IMR-90 (cell line): ENCODE measurements at regions not wholly inside any gene's neighbourhood (a gene's known extent, or its start where the extent isn't known, plus 50 kb on each side); places are given as distances from the start of the nearest gene placed in this dataset.

Experiments used
- BHLHE40 ChIP-seq: fragments of 150-350 bp; IDR thresholded peaks from 2 replicates; pipeline ENCODE4 v1.6.1; 2016; ENCODE audit warnings: mild to moderate bottlenecking, low read depth, low read length
- CEBPB ChIP-seq: IDR thresholded peaks from 2 replicates; pipeline ENCODE4 v1.6.1; 2012; ENCODE audit warnings: low read depth, low read length, improper control_type of control experiment
- MAFK ChIP-seq: IDR thresholded peaks from 2 replicates; pipeline ENCODE4 v1.6.1; 2012; ENCODE audit warnings: low read depth, low read length, improper control_type of control experiment
- MAZ ChIP-seq: IDR thresholded peaks from 2 replicates; pipeline ENCODE4 v1.6.1; 2012; ENCODE audit warnings: low read depth, mild to moderate bottlenecking, low read length, improper control_type of control experiment, moderate library complexity, borderline replicate concordance
- NFE2L2 ChIP-seq: fragments of 150-350 bp; IDR thresholded peaks from 2 replicates; pipeline ENCODE4 v1.6.1; 2016; ENCODE audit warnings: low read depth, mild to moderate bottlenecking, low read length
- POLR2A ChIP-seq: IDR thresholded peaks from 2 replicates; pipeline ENCODE4 v1.6.1; 2012; ENCODE audit warnings: mild to moderate bottlenecking, low read depth, low read length
- RFX5 ChIP-seq: IDR thresholded peaks from 2 replicates; pipeline ENCODE4 v1.8.0; 2012; ENCODE audit warnings: low read depth, mild to moderate bottlenecking, low read length, moderate library complexity
- SMC3 ChIP-seq: fragments of 150-350 bp; IDR thresholded peaks from 2 replicates; pipeline ENCODE4 v1.6.1; 2016; ENCODE audit warnings: low read depth, mild to moderate bottlenecking, antibody characterized with exemption, low read length, moderate library complexity
- TF ChIP-seq, protein P1 (sequence below): conservative IDR thresholded peaks from 2 replicates; pipeline ENCODE4 v1.5.1; 2012; ENCODE audit warnings: mild to moderate bottlenecking, low read depth, low read length, improper control_type of control experiment
- TF ChIP-seq, protein P2 (sequence below): fragments of 150-350 bp; IDR thresholded peaks from 2 replicates; pipeline ENCODE4 v1.6.1; 2017; ENCODE audit warnings: mild to moderate bottlenecking, antibody characterized with exemption, low read length, low read depth

DNA sequence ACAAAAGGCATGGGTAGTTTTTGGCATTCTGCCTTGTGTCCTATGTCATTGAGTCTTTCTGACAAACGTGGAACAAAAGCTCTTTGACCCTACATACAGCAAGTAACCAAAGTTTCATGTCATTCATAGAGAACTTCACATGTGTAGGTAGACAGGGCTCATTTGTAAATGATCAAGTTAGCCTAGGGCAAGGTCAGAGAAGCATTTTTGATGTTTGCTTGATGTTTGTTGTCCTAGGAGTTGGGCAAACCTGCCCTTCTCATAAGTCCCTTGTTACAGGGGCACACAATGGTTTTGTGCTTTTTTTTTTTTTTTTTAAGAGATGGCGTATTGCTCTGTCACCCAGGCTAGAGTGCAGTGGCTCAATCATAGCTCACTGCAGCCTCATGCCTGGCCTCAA, 83.3 kb upstream of the FAM136A start:
- no peak for TF ChIP-seq MAFK
- no peak for TF ChIP-seq RFX5
- TF ChIP-seq BHLHE40, result no peak
- no peak for TF ChIP-seq SMC3
- TF ChIP-seq, protein P1, sequence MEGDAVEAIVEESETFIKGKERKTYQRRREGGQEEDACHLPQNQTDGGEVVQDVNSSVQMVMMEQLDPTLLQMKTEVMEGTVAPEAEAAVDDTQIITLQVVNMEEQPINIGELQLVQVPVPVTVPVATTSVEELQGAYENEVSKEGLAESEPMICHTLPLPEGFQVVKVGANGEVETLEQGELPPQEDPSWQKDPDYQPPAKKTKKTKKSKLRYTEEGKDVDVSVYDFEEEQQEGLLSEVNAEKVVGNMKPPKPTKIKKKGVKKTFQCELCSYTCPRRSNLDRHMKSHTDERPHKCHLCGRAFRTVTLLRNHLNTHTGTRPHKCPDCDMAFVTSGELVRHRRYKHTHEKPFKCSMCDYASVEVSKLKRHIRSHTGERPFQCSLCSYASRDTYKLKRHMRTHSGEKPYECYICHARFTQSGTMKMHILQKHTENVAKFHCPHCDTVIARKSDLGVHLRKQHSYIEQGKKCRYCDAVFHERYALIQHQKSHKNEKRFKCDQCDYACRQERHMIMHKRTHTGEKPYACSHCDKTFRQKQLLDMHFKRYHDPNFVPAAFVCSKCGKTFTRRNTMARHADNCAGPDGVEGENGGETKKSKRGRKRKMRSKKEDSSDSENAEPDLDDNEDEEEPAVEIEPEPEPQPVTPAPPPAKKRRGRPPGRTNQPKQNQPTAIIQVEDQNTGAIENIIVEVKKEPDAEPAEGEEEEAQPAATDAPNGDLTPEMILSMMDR, result no peak
- no peak for TF ChIP-seq CEBPB
- TF ChIP-seq, protein P2, sequence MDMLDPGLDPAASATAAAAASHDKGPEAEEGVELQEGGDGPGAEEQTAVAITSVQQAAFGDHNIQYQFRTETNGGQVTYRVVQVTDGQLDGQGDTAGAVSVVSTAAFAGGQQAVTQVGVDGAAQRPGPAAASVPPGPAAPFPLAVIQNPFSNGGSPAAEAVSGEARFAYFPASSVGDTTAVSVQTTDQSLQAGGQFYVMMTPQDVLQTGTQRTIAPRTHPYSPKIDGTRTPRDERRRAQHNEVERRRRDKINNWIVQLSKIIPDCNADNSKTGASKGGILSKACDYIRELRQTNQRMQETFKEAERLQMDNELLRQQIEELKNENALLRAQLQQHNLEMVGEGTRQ, result no peak
- TF ChIP-seq POLR2A, result no peak
- TF ChIP-seq NFE2L2, result no peak
- no peak for TF ChIP-seq MAZ
